GM21515 (cell line): ENCODE measurements at regions not wholly inside any gene's neighbourhood (a gene's known extent, or its start where the extent isn't known, plus 50 kb on each side); places are given as distances from the start of the nearest gene placed in this dataset.

ENCODE experiments used
- ATAC-seq: cut with Tn5 transposase; IDR thresholded peaks from one replicate; pipeline ENCODE4 v1.9.1; 2021; ENCODE audit not compliant: unreplicated experiment

DNA sequence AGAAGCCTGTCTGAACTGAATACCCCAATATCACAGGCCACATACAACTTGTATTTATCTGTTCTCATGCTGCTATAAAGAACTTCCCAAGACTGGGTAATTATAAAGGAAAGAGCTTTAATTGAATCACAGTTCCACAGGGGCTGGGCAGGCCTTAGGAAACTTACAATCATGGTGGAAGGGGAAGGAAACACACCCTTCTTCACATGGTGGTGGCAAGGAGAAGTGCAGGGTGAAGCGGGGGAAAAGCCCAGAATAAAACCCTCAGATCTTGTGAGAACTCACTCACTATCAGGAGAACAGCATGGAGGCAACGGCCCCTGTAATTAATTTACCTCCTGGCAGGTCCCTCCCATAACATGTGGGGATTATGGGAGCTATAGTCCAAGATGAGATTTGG lies 50.3 kb upstream of the FNDC1 start:
- ATAC-seq, result no peak

DNA sequence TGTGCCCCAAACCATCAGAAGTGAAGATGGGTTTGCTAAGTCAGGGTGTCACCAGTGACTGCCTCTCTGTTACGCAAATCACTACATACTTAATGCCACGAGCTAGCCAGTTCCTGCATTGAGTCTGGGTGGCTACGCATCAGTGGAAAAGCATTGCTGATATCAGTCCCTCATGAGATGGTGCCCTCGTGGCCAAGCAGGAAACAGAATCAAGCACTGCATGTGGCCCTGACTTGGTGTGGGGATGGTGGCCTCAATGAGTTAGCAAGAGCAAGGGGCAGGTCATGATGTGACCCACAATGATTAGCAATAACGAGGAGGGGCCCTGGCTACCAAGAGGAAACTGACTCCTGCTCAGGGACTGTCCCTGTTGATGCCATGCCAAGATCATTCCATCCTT lies 51.6 kb upstream of the FNDC1 start:
- no peak for ATAC-seq

DNA sequence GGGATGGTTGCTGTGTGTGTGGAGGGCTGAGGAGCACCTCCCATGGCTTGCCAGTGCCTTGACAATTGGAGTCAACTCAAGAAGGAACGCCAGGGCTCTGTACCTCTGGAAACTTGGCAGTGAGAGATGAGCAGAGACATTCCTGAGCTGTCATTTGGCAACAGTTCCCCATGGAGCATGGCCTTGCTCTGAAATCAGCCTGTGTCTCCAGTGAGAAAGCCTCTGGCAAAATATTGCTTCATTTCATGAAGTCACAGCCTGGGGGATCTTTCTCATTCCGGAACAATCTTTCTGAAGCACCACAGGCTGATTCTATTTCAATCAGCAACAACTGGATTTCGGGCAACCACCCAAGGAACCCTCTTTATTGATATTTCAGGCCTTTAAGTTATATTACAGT lies 52.2 kb upstream of the FNDC1 start:
- no peak for ATAC-seq

DNA sequence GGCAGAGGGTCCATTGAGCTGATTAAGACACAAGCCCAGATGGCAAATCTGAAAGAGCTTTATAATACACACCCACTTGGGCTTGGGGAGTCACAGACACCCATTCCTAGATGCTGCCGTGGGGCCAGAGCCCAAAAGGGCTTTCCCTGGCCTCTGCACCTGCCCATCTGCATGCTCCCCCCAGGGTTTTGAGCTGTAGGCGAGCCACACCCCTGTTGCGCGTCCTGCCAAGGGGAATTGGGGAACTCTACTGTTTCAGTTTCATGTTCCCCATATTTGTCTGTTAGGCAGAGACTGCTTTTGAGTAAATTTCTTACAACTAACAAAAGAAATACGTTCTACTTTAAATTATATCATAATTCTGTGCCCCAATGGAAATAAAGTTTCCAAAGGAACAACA lies 52.9 kb upstream of the FNDC1 start:
- ATAC-seq, result peak; percentile 75

- no peak for ATAC-seq
Observed at GRCh38 chr6:159114569-159114968, 54.6 kb upstream of the FNDC1 start.

DNA sequence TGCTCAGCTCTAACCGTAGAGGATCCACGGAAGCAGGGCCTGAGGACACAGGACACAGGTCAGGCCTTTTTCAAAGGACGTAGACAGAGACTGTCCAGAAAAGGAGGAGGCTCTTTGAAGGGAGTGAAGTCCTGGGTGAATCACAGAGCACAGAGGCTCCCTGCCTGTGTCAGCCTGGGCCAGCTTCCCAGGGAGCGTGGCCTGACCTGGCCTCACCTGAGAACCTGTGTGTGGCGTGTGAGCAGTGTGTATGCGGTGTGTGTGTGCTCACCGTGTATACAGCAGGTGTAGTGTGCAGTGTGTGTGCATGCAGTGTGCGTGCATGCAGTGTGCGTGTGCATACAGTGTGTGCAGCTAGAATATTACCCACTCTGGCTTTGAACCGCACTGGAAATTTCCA lies 56.0 kb upstream of the FNDC1 start:
- no peak for ATAC-seq

DNA sequence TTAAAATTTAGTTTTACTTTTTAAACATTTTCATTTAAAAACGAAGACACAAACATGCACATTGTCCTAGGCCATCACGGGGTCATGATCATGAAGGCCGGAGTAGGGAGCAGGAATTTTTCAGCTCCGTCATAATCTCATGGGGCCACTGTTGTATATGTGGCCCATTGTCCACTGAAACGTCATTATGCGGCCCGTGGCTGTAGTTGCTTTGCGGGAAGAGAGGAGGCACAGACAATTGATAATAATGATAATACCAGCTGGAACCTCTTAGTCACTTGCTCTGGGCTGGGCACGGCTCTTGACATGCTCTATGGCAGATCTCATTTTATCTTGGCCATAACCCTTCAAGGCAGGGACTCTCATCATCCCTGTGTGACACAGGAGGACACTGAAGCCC lies 56.5 kb upstream of the FNDC1 start:
- no peak for ATAC-seq

DNA sequence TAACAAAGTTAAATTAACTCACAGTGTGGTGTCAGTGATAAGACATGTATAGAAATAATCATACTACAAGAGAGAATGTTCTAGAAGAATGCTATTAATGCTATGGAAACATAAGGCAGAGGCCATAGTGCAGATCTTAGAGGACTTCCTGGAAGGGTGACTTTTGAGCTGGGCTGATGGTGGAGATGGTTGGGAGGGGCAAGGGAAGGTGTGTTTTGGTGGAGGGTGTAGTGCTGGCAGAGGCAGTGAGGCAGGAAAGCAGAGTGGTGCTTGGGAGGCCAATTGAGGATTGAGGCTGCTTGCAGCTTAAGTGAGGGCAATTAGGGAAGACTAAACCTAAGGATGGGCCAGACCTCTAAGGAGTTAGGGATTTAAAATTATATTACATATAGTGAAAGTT lies 58.5 kb upstream of the FNDC1 start:
- ATAC-seq, result no peak

- ATAC-seq, result no peak
Observed at GRCh38 chr6:159110013-159110412, 59.2 kb upstream of the FNDC1 start.

DNA sequence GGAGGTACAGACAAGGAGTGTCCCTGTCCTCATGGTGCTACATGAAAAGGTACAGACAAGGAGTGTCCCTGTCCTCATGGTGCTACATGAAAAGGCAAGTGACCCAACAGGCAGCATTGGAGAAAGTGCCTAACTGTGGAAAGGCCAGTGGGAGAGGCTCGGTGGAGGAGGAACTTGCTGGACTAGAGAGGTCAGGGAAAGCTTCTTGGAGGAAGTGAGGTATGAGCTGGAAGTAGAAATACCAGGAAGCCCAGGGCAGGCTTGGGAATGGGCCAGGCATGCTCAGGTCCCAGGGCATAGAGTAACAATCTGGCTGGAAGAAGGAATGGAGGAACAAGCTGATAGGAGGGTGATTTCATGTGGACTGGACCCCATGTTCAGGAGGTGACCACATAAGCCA lies 59.8 kb upstream of the FNDC1 start:
- ATAC-seq, result no peak

DNA sequence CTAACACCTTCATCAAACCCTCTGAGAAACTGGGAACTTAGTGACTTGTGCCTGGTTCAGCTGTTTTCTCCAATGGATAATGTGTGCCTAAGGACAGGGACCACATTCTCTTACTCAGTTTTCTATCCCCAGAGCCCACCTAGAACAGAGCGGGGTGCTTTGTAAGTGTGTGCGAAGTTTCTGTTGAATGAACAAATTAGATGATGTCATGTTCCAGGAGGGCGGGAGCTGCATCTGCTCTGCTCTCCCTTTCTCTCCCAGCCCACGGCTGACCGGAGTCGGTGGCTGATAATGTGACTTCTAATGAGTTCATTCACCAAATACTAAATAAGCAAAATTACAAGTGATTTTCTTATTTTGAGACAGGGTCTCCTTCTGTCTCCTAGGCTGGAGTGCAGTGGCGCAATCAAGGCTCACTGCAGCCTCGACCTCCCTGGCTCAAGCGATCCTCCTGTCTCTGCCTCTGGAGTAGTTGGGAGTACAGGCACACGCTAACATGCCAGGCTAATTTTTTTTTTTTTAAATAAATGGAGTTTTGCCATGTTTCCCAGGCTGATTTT lies 60.7 kb upstream of the FNDC1 start:
- no peak for ATAC-seq

DNA sequence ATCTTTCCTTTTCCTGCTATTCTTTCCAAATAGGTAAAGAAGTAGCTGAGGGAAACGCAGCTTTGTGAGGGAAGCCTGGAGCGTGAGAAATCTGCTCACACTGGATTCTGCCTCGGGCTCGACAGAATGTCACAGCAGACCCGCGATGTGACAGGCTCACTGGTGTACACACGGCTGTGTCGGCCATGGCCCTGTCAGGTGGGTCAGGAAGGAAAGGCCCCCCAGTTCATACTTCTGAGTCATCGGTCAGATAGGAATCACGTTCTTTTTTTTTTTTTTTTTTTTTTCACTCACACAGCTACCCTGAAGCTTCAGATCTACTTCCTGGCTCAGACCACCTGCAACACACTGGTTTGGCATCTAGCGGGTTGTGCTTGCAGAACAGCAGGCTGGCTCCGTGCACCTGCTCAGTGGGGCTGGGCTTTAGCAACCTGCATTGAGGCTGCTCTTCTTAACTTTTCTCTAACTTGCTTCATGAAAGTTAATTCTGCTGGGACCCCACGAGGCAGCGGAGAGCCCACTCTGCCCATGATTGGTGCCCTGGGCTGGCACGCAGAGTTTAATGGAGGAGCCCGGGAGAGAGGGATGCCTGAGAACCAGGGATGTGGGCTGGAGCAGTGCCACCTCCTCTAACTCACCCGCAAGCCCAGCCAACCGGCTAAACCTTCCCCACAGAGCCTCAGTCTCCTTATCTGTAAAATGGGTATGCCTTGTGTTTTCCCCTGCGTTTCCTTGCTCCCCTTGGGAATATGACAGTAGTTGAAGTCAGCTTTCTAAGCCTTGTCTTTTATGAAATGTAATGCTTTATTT lies 61.5 kb upstream of the FNDC1 start:
- no peak for ATAC-seq

DNA sequence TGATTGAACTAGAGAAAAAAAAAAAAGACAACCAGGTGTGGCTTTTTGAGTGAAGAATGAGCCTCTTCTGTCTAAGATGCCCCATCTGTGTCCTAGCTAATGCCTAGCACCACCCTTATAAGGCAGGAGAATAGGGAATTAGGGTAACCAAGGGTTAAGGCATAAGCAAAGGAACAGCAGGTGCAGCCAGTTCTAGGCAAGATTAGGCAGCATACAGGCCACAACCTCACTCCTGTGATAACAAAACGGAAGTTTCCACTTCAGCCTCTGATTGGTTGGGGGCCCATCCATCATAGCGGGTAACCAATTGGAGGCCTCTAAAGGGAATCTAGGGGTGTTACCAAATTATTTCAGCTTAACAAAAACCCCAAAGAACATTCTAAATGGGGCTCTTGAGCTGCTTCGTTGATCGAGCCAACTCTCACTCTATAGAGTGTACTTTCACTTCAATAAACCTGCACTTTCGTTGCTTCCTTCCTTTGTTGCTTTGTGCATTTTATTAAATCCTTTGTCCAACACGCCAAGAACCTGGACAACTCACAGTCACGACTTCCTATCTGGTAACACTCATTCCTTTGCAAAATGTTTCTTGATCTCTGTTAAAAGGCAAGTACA lies 61.9 kb upstream of the TAGAP start:
- ATAC-seq, result peak; percentile 85

GRCh38 chr6:159105716-159106115 lies 60.9 kb upstream of the TAGAP start:
- ATAC-seq, result no peak

DNA sequence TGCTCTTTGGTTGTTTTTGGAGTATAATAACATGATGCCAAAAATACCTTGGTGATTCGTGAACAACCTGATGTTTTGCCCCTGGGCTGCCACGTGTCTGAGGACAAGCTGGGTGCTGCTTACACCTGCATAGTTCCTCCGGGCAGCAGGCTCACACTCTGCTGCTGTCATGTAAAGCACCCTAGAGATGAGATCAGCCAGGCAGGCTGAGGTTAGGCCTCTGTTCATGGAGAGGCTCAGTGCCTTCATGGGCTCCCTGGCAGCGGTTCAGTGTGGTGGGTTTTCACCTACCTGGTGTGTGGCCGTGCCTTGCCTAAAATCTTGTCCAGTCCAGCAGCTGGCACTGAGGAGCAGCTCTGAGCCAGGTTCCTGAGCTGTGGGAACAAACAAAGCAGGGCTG lies 60.1 kb upstream of the TAGAP start:
- no peak for ATAC-seq

DNA sequence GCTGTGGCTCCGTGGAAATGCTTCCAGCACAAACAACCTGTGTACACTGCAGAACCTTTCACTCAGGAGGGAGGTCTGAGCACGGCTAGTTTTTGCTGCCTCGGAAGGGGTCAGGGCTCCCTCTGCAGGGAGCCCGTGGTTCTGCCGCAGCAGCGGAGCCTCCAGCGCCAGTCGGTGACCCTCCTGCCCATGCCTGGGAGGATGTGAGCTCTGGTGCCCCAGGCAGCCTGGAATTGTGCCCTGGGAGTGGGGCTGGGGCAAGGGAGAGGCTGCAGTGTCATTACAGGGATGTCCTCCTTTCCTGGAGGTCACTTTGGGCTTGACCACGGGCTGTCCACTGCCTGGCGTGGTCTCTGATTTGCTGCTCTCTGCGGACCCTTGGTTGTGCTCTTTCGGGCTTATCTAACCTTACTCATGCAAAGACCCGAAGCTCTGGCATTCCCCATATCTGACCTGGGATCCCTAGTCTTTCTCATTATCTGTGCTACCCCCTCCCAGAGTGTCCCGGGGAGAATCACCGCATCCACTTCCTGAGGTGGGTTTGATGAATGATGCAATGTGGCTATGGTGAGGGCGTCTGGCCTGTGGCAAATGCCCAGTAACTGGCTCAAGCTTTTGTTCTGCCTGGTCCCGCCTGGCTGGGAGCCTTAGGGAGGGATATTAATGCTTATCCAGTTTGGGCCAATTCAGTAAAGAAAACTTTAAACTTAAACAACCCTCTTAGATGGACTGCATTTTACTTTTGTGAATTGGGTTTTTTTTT lies 59.6 kb upstream of the TAGAP start:
- ATAC-seq, result peak; percentile 50

- no peak for ATAC-seq
Observed at GRCh38 chr6:159103396-159104162, 58.8 kb upstream of the TAGAP start.

DNA sequence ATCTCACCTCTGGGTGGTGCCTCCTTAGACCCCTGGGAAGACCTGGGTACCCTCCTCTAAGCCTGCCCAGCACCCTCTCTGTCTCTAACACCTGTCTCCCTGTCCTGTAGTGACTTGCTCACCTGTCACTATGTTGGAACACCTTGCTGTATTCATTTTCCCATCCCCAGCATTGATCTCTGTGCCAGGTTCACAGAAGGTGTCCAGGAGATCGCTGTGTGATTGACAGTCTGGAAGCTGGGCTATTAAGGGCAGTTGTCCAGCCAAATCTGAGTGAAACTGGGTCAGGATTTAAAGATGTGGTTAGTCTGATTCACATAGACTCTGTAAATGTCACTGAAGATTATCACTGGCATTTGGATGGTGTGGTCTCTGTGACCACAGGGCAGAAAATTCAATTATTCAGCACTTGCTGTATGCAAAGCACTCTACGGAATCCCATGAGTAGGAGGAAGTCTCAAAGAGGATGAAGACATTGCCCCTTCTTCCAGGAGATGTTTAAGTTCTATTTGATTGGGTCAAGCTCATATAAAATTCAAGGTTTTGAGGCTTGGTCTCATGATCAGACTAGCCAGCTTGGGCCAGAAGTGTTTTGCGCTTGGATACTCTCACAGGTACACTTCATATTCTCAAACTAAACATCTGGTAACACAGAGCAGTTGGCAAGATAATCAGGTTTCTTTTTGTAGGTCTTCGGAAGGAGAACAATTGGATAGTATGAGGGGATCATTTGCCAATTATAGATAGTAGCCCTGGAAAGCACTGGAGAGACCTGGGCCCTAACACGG lies 57.8 kb upstream of the TAGAP start:
- no peak for ATAC-seq

GRCh38 chr6:159101656-159102055 lies 56.9 kb upstream of the TAGAP start:
- no peak for ATAC-seq
